ENCODE measurements at regions not wholly inside any gene's neighbourhood (a gene's known extent, or its start where the extent isn't known, plus 50 kb on each side); places are given as distances from the start of the nearest gene placed in this dataset.

DNA sequence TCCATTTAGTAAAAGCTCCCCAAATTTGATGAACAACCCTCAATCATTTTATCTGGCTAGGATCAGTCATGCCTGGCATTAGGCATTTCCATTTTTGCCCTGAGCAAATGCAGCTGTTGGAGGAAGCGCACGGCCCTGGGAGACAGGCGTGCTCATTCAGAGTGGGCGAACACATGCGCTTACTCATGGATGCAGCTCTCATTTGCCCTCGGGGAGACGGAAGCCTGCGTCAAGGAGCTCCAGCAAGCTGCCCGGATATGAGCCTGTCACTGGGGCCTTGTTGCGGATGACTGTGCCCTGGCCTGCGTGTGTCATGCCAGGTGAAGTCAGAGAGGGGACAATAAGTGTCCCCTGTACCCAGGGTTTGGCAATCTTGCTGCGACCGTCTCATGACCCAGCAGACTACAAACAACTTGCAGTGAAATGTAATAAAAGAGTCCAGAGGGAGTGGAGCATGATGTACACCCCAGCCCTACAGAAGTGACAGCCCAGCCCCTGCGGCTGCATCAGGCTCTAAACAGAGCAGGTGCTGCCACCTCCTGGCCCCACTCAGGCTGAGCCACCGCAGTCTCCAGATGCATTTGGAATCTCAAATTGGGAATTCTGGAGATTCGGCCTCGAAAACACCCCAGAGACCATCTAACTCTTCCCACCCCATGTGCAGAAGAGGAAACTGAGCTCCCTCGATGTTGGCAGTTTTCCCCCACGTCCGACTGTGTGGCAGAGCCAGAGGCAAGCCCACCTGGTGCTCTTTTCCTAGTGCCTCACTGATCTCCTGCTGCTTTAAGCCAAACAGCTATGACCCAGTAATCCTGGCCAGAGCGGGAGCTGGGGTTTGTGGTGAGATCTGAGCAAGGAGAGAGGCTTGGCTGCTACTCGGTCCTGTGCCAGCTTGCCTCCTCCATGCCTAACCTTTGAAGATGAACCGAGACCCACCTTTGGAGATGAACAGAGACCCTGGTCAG, 105.0 kb upstream of the ALK start:
- DNase-seq: peak; percentile 96
- CTCF ChIA-PET: interaction anchor here (0.6 to 1.3 kb wide), 4 partner anchors 44 to 103 kb away, joined by 3 to 6 read pairs (median 3); no protein-coding TSS in a partner anchor
- H3K9ac ChIP-seq (ENCODE audit: low read length): peak overlapping the region; percentile 52
- H3K4me3 ChIP-seq (ENCODE audit: low read length): peak overlapping the region; percentile 19; the same call in 1 of the 2 replicates
- H3K4me1 ChIP-seq (ENCODE audit: insufficient read depth, low read length): peaks cover 33% of the 10 kb centered on the region
- POLR2A ChIA-PET (ENCODE audit: unreplicated experiment): interaction anchor here (0.5 kb wide), 1 partner anchor 119 kb away, joined by 3 read pairs; no protein-coding TSS in a partner anchor
- peak overlapping the region; percentile 66 for H3K4me2 ChIP-seq (ENCODE audit: low read length)
- no peaks in the 10 kb centered on the region for H3F3A ChIP-seq (ENCODE audit: low read length, unreplicated experiment)
- intact Hi-C loops (cut with micrococcal nuclease): loop anchor here (1.0 to 2.0 kb wide), 4 partner anchors 42 to 1070 kb away; no protein-coding TSS in a partner anchor
- H2AFZ ChIP-seq (ENCODE audit: low read length): peak overlapping the region; percentile 66
- no peaks in the 10 kb centered on the region for H3K9me3 ChIP-seq (ENCODE audit: low read length)
- H3K79me2 ChIP-seq (ENCODE audit: low read length): no peaks in the 10 kb centered on the region
- no peak for TF ChIP-seq EZH2 (IDR thresholded peaks at IDR 0.05; ENCODE audit: low read length, unreplicated experiment)
- TF ChIP-seq, protein P1, sequence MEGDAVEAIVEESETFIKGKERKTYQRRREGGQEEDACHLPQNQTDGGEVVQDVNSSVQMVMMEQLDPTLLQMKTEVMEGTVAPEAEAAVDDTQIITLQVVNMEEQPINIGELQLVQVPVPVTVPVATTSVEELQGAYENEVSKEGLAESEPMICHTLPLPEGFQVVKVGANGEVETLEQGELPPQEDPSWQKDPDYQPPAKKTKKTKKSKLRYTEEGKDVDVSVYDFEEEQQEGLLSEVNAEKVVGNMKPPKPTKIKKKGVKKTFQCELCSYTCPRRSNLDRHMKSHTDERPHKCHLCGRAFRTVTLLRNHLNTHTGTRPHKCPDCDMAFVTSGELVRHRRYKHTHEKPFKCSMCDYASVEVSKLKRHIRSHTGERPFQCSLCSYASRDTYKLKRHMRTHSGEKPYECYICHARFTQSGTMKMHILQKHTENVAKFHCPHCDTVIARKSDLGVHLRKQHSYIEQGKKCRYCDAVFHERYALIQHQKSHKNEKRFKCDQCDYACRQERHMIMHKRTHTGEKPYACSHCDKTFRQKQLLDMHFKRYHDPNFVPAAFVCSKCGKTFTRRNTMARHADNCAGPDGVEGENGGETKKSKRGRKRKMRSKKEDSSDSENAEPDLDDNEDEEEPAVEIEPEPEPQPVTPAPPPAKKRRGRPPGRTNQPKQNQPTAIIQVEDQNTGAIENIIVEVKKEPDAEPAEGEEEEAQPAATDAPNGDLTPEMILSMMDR (conservative IDR thresholded peaks at IDR 0.05; ENCODE audit: low read depth, low read length): peak; percentile 94
- H3K27ac ChIP-seq (ENCODE audit: low read length): peak overlapping the region; percentile 77
- no peaks in the 10 kb centered on the region for H3K27me3 ChIP-seq (ENCODE audit: low read length)
- peak; percentile 93 for ATAC-seq
- BruUV-seq (replicated peaks): no TSS peak
- H3K36me3 ChIP-seq (ENCODE audit: low read depth, low read length): no peaks in the 10 kb centered on the region
- no peaks in the 10 kb centered on the region for H4K20me1 ChIP-seq (ENCODE audit: low read length)
- H3K9me2 ChIP-seq (replicated peaks; ENCODE audit: low read length): no peaks in the 10 kb centered on the region

DNA sequence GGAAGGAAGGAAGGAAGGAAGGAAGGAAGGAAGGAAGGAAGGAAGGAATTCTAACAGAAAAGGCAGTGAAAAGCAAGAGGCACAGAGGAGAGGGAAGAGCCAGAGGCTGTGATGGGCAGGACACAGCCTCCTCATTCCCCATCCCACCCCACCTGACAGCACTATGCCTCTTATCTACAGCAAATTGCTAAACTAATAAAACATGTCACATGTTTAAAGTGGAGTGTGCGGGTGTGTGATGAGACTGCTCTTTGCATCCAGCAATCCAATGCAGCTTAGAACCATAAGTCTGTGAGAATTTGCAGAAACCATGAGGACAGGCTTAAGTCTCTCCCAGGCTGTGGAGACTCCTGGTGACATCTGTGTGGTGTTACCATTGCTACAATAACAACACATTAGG, 108.4 kb upstream of the ALK start:
- Histone ChIP-seq H4K20me1 (ENCODE audit: low read length) (no peaks in the 10 kb centered on the region), H3K4me3 (ENCODE audit: low read length) (0 out of 2 replicates have a peak overlapping the region, but pooled peaks have one; percentile 14), H3K36me3 (ENCODE audit: low read depth, low read length) (no peaks in the 10 kb centered on the region), H3F3A (ENCODE audit: low read length, unreplicated experiment) (no peaks in the 10 kb centered on the region), H3K4me1 (ENCODE audit: insufficient read depth, low read length) (peaks cover 42% of the 10 kb centered on the region), H3K27ac (ENCODE audit: low read length) (0 out of 2 replicates have a peak overlapping the region, but pooled peaks have one; percentile 10), H3K9me2 (replicated peaks; ENCODE audit: low read length) (no peaks in the 10 kb centered on the region), H3K9ac (ENCODE audit: low read length) (no peak overlapping the region), H3K4me2 (ENCODE audit: low read length) (peak overlapping the region; percentile 60), H2AFZ (ENCODE audit: low read length) (no peak overlapping the region), H3K79me2 (ENCODE audit: low read length) (no peaks in the 10 kb centered on the region), H3K27me3 (ENCODE audit: low read length) (no peaks in the 10 kb centered on the region), H3K9me3 (ENCODE audit: low read length) (no peaks in the 10 kb centered on the region)
- ChIA-PET POLR2A (ENCODE audit: unreplicated experiment) (no interaction called here), CTCF (no interaction called here)
- intact Hi-C loops (cut with micrococcal nuclease): no loop called here
- ATAC-seq (no peak), DNase-seq (no peak)
- TF ChIP-seq, protein P1 (conservative IDR thresholded peaks at IDR 0.05; ENCODE audit: low read depth, low read length): no peak
- TF ChIP-seq EZH2 (IDR thresholded peaks at IDR 0.05; ENCODE audit: low read length, unreplicated experiment) (no peak), EZH2phosphoT487 (IDR thresholded peaks at IDR 0.05; ENCODE audit: borderline replicate concordance, low read length) (no peak)
- no TSS peak for BruUV-seq (replicated peaks)

Data from PC-3 (cell line).